ENCODE measurements at regions not wholly inside any gene's neighbourhood (a gene's known extent, or its start where the extent isn't known, plus 50 kb on each side); places are given as distances from the start of the nearest gene placed in this dataset.

DNA sequence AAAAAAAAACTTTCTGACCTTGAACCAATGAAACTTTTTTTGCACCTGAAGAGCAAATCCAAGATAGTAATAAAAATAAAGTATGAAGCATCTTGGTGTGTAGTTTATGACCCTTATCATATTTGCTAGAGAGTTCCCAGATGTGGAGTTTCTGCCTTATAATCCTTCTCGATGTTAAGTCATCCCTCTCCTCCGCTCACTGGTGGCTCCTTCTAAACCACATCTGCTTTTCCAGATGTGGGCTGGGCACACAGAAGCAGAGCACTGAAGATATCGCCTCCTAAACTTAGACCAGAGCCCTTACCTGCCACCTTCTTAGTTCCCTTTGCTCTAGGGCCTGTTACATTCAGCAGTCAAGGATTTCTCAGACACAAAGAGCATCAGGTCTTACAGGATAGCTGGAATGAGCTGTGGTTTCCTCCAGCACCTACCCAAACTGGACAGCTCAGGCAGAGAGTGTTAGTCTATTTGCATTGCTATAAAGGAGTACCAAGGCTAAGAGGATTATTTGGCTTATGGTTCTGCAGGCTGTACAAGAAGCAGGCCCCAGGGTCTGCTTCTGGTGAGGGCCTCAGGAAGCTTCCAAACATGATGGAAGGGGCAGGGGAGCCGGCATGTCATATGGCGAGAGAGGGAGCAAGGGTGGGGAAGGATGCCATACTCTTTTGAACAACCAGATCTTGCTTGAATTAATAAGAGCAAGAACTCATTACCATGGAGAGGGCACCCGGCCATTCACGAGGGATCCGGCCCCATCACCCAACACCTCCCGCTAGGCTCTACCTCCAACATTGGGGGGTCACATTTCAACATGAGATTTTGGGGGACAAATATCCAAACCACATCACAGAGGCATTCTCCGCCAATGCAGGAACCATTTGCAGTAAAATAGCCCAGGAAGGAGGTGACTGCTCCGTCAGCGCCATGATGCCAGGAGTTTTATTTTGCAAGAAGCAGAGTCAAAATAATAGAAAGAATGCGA lies 75.6 kb upstream of the HELT start:
- no peak for TF ChIP-seq CTCF (IDR thresholded peaks at IDR 0.05; ENCODE audit: unreplicated experiment)
- Mint-ChIP-seq H3K9me3 (ENCODE audit: low read depth) (peaks cover 17% of the 10 kb centered on the region), H3K27me3 (peaks cover 6% of the 10 kb centered on the region), H3K4me1 (ENCODE audit: low read depth) (peaks cover 1% of the 10 kb centered on the region), H3K36me3 (ENCODE audit: insufficient read depth) (peaks cover 5% of the 10 kb centered on the region), H3K4me3 (ENCODE audit: low read depth) (no peak overlapping the region), H3K27ac (no peak overlapping the region)
- no peak for DNase-seq (ENCODE audit: low spot score, unreplicated experiment)

GRCh38 chr4:184949020-184949419 lies 69.3 kb upstream of the HELT start:
- no peak overlapping the region for H3K27ac Mint-ChIP-seq
- peaks cover 37% of the 10 kb centered on the region for H3K27me3 Mint-ChIP-seq
- no peaks in the 10 kb centered on the region for H3K4me1 Mint-ChIP-seq (ENCODE audit: low read depth)
- no peak for DNase-seq (ENCODE audit: low spot score, unreplicated experiment)
- TF ChIP-seq CTCF (IDR thresholded peaks at IDR 0.05; ENCODE audit: unreplicated experiment), result no peak
- no peaks in the 10 kb centered on the region for H3K9me3 Mint-ChIP-seq (ENCODE audit: low read depth)
- H3K4me3 Mint-ChIP-seq (ENCODE audit: low read depth), result no peak overlapping the region
- no peaks in the 10 kb centered on the region for H3K36me3 Mint-ChIP-seq (ENCODE audit: insufficient read depth)

- Mint-ChIP-seq H3K27ac (no peak overlapping the region), H3K9me3 (ENCODE audit: low read depth) (no peaks in the 10 kb centered on the region), H3K36me3 (ENCODE audit: insufficient read depth) (no peaks in the 10 kb centered on the region), H3K4me3 (ENCODE audit: low read depth) (no peak overlapping the region), H3K27me3 (peaks cover 39% of the 10 kb centered on the region), H3K4me1 (ENCODE audit: low read depth) (no peaks in the 10 kb centered on the region)
- no peak for DNase-seq (ENCODE audit: low spot score, unreplicated experiment)
- no peak for TF ChIP-seq CTCF (IDR thresholded peaks at IDR 0.05; ENCODE audit: unreplicated experiment)
These were observed 68.0 kb upstream of the HELT start for GRCh38 chr4:184950117-184950830.

- H3K27me3 Mint-ChIP-seq, result peaks cover 39% of the 10 kb centered on the region
- no peaks in the 10 kb centered on the region for H3K4me1 Mint-ChIP-seq (ENCODE audit: low read depth)
- H3K9me3 Mint-ChIP-seq (ENCODE audit: low read depth), result no peaks in the 10 kb centered on the region
- TF ChIP-seq CTCF (IDR thresholded peaks at IDR 0.05; ENCODE audit: unreplicated experiment), result no peak
- DNase-seq (ENCODE audit: low spot score, unreplicated experiment), result no peak
- no peak overlapping the region for H3K27ac Mint-ChIP-seq
- no peak overlapping the region for H3K4me3 Mint-ChIP-seq (ENCODE audit: low read depth)
- H3K36me3 Mint-ChIP-seq (ENCODE audit: insufficient read depth), result no peaks in the 10 kb centered on the region
These were observed 67.4 kb upstream of the HELT start for GRCh38 chr4:184950926-184951325.

DNA sequence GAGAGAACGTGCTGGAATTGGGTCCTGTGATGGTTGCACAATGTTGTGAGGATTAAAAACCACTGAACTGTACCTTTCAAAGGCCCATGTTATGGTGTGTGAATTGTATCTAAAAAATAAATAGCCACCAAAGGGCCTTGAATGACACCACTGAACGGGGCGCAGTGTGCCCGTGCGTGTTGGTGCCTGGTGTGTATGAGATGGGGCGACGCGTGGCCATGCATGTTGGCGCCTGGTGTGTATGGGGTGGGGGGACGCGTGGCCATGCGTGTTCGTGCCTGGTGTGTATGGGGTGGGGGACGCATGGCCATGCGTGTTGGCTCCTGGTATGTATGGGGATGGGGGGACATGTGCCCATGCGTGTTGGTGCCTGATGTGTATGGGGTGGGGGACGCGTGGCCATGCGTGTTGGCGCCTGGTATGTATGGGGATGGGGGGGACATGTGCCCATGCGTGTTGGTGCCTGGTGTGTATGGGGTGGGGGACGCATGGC lies 66.6 kb upstream of the HELT start:
- Mint-ChIP-seq H3K36me3 (ENCODE audit: insufficient read depth) (no peaks in the 10 kb centered on the region), H3K4me1 (ENCODE audit: low read depth) (no peaks in the 10 kb centered on the region), H3K27me3 (peaks cover 39% of the 10 kb centered on the region), H3K4me3 (ENCODE audit: low read depth) (no peak overlapping the region), H3K27ac (no peak overlapping the region), H3K9me3 (ENCODE audit: low read depth) (no peaks in the 10 kb centered on the region)
- no peak for DNase-seq (ENCODE audit: low spot score, unreplicated experiment)
- no peak for TF ChIP-seq CTCF (IDR thresholded peaks at IDR 0.05; ENCODE audit: unreplicated experiment)
